Endothelial cell of umbilical vein (primary cell): ENCODE measurements at regions not wholly inside any gene's neighbourhood (a gene's known extent, or its start where the extent isn't known, plus 50 kb on each side); places are given as distances from the start of the nearest gene placed in this dataset.
A peak's percentile ranks its signal among the peaks of the same experiment; 100 is the strongest.

Source experiments
- BruUV-seq: library from RNA; stranded (reverse); fragments of 400-500 nt; replicated peaks from 2 replicates; lab custom pipeline; 2021; lab: Mats Ljungman, UMichigan
- CTCF ChIA-PET: fragments of 300-600, 350-600 bp; sonication (Branson Sonifier 250); formaldehyde crosslinking; loops from one replicate; lab custom pipeline; 2021; ENCODE audit warnings: antibody characterized with exemption, inconsistent platforms; lab: Charles Lee
- POLR2A ChIA-PET: fragments of 300-600, 350-600 bp; sonication (Branson Sonifier 250); formaldehyde crosslinking; loops from one replicate; lab custom pipeline; 2021; ENCODE audit warnings: antibody characterized with exemption, inconsistent platforms; lab: Charles Lee
- DNase-seq: peaks from one replicate; pipeline ENCODE4 v3.0.0-alpha.2; 2011; ENCODE audit warnings: low read depth, low spot score
- FAIRE-seq: peaks from 2 replicates; lab custom pipeline; 2011; peaks lifted over from hg19 to GRCh38; lab: Jason Lieb, UNC
- H2AFZ ChIP-seq: 2 replicates; pipeline ENCODE4 v1.6.0; 2012; ENCODE audit warnings: low read depth, low read length, control low read depth, inconsistent platforms
- H3K27ac ChIP-seq: 2 replicates; pipeline ENCODE4 v1.5.1; 2011; ENCODE audit warnings: low read depth, mild to moderate bottlenecking, control low read depth, low read length, moderate library complexity; ENCODE audit not compliant: insufficient read depth
- H3K27me3 ChIP-seq, 2 experiments: 2 replicates each; pipeline versions ENCODE4 v1.6.0 to v1.6.1; 2011; ENCODE audit warnings: low read length in 2 of 2, mixed read lengths in 1 of 2; ENCODE audit not compliant: control insufficient read depth in 2 of 2, insufficient read depth in 2 of 2
- H3K36me3 ChIP-seq, 2 experiments: 2 replicates in 1 of 2; 3 replicates in 1 of 2; pipeline ENCODE4 v1.5.1; 2011; ENCODE audit warnings: low read length in 2 of 2, mild to moderate bottlenecking in 1 of 2, moderate library complexity in 1 of 2; ENCODE audit not compliant: control insufficient read depth in 2 of 2, insufficient read depth in 2 of 2; ENCODE audit errors: extremely low read depth in 1 of 2
- H3K4me1 ChIP-seq: 3 replicates; pipeline ENCODE4 v1.5.1; 2011; ENCODE audit warnings: mild to moderate bottlenecking, low read length; ENCODE audit not compliant: control insufficient read depth, insufficient read depth; ENCODE audit errors: extremely low read depth
- H3K4me2 ChIP-seq: 2 replicates; pipeline ENCODE4 v1.6.1; 2011; ENCODE audit warnings: low read length, control low read depth, mixed read lengths; ENCODE audit not compliant: insufficient read depth
- H3K4me3 ChIP-seq, 3 experiments: fragments of 200-600 bp in 1 of 3; sonication (generic), shearing (Covaris generic) in 1 of 3; replicated peaks in 1 of 3; 2 replicates each; pipeline ENCODE4 v1.5.1; 2011 to 2016; ENCODE audit warnings: control low read depth in 3 of 3, low read length in 3 of 3, mild to moderate bottlenecking in 2 of 3, inconsistent platforms in 1 of 3, low read depth in 1 of 3, moderate library complexity in 1 of 3; ENCODE audit not compliant: insufficient read depth in 1 of 3
- H3K79me2 ChIP-seq: 2 replicates; pipeline ENCODE4 v1.6.0; 2012; ENCODE audit warnings: low read length, inconsistent platforms; ENCODE audit not compliant: control insufficient read depth, insufficient read depth
- H3K9ac ChIP-seq: replicated peaks from 2 replicates; pipeline ENCODE3; 2011; ENCODE audit warnings: low read length, control low read depth; ENCODE audit not compliant: insufficient read depth; ENCODE audit errors: extremely low read depth
- H3K9me1 ChIP-seq: replicated peaks from 3 replicates; pipeline ENCODE4 v1.6.0; 2011; ENCODE audit warnings: mild to moderate bottlenecking, low read length; ENCODE audit not compliant: control insufficient read depth, insufficient read depth; ENCODE audit errors: extremely low read depth
- H3K9me3 ChIP-seq: replicated peaks from 2 replicates; pipeline ENCODE4 v1.5.1; 2012; ENCODE audit warnings: low read length, inconsistent platforms; ENCODE audit not compliant: control insufficient read depth, insufficient read depth
- H4K20me1 ChIP-seq: replicated peaks from 2 replicates; pipeline ENCODE3; 2011; ENCODE audit warnings: mild to moderate bottlenecking, low read length; ENCODE audit not compliant: control insufficient read depth, insufficient read depth; ENCODE audit errors: extremely low read depth
- CTCF ChIP-seq, 2 donors: IDR thresholded peaks; 1 replicate in 1 of 2; 2 replicates in 1 of 2; pipeline ENCODE4 v1.5.1; 2011; ENCODE audit warnings: low read length in 2 of 2, mild to moderate bottlenecking in 2 of 2, moderate library complexity in 2 of 2, control low read depth in 1 of 2, inconsistent platforms in 1 of 2, low read depth in 1 of 2; ENCODE audit not compliant: insufficient read depth in 1 of 2; ENCODE audit errors: extremely low read depth in 1 of 2
- EZH2 ChIP-seq: IDR thresholded peaks from 2 replicates; pipeline ENCODE4 v1.6.1; 2012; ENCODE audit warnings: borderline replicate concordance, low read depth, mild to moderate bottlenecking, moderate library complexity, low read length, inconsistent platforms; ENCODE audit not compliant: severe bottlenecking
- FOS ChIP-seq: IDR thresholded peaks from 2 replicates; pipeline ENCODE4 v1.6.1; 2011; ENCODE audit warnings: mild to moderate bottlenecking, low read length, moderate library complexity, borderline replicate concordance; ENCODE audit not compliant: insufficient read depth
- GATA2 ChIP-seq: IDR thresholded peaks from 2 replicates; pipeline ENCODE4 v1.7.0; 2011; ENCODE audit warnings: low read depth, mild to moderate bottlenecking, moderate library complexity, mixed read lengths, low read length; ENCODE audit not compliant: insufficient read length, insufficient read depth
- JUN ChIP-seq: IDR thresholded peaks from 2 replicates; pipeline ENCODE4 v1.6.1; 2011; ENCODE audit warnings: borderline replicate concordance, low read depth; ENCODE audit not compliant: insufficient read length, insufficient read depth
- MAX ChIP-seq: IDR thresholded peaks from 2 replicates; pipeline ENCODE4 v1.6.1; 2011; ENCODE audit not compliant: insufficient read depth, insufficient read length
- MYC ChIP-seq: IDR thresholded peaks from one replicate; pipeline ENCODE4 v1.6.1; 2011; ENCODE audit warnings: mild to moderate bottlenecking, low read depth, low read length
- POLR2A ChIP-seq: IDR thresholded peaks from 2 replicates; pipeline ENCODE4 v1.6.1; 2012; ENCODE audit warnings: low read depth, mild to moderate bottlenecking, control low read depth, low read length
- POLR2AphosphoS5 ChIP-seq: IDR thresholded peaks from 2 replicates; pipeline ENCODE4 v1.6.1; 2012; ENCODE audit warnings: low read depth, mild to moderate bottlenecking, control low read depth, low read length, moderate library complexity; ENCODE audit not compliant: insufficient read depth
- dilution Hi-C: fragments of 300-500 bp; cut with MboI; formaldehyde crosslinking; loops from one replicate; pipeline ENCODE4 v1.15.0; 2019; ENCODE audit warnings: low sequenced_read_pairs; ENCODE audit not compliant: extremely low pct_ligation_motif_present
- intact Hi-C: fragments of 100-400 bp; cut with micrococcal nuclease; formaldehyde crosslinking; loops from one replicate; pipeline ENCODE4 v1.10.0; 2022

- no peak overlapping the region for H2AFZ ChIP-seq
- BruUV-seq, result no TSS peak
- no peak overlapping the region for H3K27ac ChIP-seq
- TF ChIP-seq FOS, result no peak
- no peak for TF ChIP-seq MAX
- TF ChIP-seq GATA2, result no peak
- no peak for TF ChIP-seq POLR2AphosphoS5
- no peak for TF ChIP-seq MYC
- no peak for TF ChIP-seq JUN
- no peak for TF ChIP-seq EZH2
- no peak for TF ChIP-seq POLR2A
- TF ChIP-seq CTCF (IDR thresholded peaks at IDR 0.05; ENCODE audit: extremely low read depth in 1 of 2, insufficient read depth in 1 of 2, low read depth in 1 of 2, low read length in 2 of 2), result peak; percentile 92 to 94
- H3K9me3 ChIP-seq, result no peaks in the 10 kb centered on the region
- no peaks in the 10 kb centered on the region for H3K79me2 ChIP-seq
- no peak overlapping the region for H3K4me2 ChIP-seq
- no peak overlapping the region for H3K9ac ChIP-seq
- FAIRE-seq, result peak; percentile 92
- H3K36me3 ChIP-seq, result no peaks in the 10 kb centered on the region
- POLR2A ChIA-PET, result no interaction called here
- dilution Hi-C loops (no loop called here), intact Hi-C loops (loop anchor here (1.0 to 5.0 kb wide), 5 partner anchors 155 to 837 kb away; no protein-coding TSS in a partner anchor)
- CTCF ChIA-PET, result interaction anchor here (0.5 to 3.1 kb wide), 17 partner anchors 9 to 837 kb away, joined by 3 to 31 read pairs (median 4); no protein-coding TSS in a partner anchor
- no peaks in the 10 kb centered on the region for H3K9me1 ChIP-seq
- H4K20me1 ChIP-seq, result no peaks in the 10 kb centered on the region
- no peaks in the 10 kb centered on the region for H3K4me1 ChIP-seq
- peak; percentile 66 for DNase-seq
- no peaks in the 10 kb centered on the region for H3K27me3 ChIP-seq
- H3K4me3 ChIP-seq, result no peak overlapping the region
Observed at GRCh38 chr5:79857714-79858409, 133.2 kb downstream of the MTX3 start.
